ENCODE measurements at regions not wholly inside any gene's neighbourhood (a gene's known extent, or its start where the extent isn't known, plus 50 kb on each side); places are given as distances from the start of the nearest gene placed in this dataset.

DNA sequence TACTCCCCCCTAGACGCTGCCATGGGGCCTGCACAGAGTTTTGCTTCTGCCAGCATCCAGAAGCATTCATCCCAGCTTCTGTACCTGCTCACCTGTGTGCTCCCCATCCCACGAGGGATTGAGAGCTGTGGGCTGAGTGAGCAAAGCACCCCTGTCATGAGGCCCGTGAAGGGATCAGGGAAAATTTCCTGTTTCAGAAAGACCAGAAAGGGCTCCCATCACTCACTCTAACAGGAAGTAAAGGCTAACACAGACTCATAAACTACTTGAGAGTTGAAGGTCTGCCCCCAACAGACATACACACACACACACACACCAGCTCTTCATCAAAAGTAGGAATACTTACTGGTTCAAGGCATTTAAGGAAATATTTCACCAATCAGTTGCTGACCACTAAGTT lies 256.5 kb upstream of the NT5E start:
- DNase-seq (ENCODE audit: low read depth in 2 of 2), result no peak

DNA sequence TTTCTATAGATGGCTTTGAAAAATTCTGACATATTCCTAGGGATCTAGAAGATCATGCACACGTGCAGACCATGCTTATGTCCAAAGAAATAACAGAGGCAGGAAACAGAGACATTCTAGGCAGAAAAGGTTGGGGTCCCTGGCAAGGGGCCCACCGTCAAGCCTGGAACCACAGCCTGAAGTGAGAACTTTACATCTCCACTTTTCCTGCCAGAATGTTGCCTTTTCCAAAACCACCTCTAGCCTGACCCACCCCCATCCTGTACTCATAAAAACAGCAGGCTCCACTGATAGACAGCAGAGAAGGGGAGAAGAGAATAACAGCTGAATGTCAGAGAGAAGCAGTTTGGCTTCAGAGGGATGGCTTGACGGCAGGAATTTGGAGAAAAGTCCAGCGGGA lies 257.3 kb upstream of the NT5E start:
- DNase-seq (ENCODE audit: low read depth in 2 of 2), result no peak

DNA sequence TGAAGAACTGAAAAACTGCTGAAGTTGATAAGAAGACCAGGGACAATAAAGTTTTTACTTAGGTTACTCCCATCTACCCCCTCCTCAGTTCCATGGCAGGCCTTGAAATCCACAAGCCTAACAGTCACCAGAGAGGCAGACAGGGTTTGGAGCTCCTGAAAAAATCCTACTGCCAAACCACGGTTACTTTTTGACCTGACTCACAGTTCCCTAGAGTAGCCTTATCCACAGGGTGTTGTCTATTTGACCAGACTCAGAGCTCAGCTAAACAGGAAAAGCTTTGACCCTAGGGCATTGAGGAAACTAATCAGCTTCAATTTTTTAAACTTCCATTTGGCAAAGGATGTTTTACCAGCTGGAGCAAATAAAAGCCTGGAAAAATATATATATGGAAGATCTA lies 257.7 kb upstream of the NT5E start:
- DNase-seq (ENCODE audit: low read depth in 2 of 2), result no peak

DNA sequence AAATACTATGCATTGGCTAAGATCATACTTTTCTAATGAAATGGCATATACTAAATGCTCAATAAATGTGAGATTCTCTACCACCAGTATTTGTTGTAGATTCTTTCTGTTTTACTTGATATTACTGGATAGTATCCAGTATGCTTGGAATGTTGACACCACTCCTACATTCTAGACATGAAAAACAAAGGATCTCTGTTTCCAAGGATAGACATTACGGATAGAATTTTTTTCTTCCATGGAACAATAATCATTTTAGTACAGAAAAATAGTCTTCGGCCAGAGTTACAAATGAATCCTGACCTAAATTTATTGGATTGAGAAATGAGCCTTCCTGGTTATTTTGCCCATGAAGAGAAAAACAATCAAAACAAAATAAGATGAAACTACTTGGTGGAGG lies 258.2 kb upstream of the NT5E start:
- no peak for DNase-seq (ENCODE audit: low read depth in 2 of 2)

DNA sequence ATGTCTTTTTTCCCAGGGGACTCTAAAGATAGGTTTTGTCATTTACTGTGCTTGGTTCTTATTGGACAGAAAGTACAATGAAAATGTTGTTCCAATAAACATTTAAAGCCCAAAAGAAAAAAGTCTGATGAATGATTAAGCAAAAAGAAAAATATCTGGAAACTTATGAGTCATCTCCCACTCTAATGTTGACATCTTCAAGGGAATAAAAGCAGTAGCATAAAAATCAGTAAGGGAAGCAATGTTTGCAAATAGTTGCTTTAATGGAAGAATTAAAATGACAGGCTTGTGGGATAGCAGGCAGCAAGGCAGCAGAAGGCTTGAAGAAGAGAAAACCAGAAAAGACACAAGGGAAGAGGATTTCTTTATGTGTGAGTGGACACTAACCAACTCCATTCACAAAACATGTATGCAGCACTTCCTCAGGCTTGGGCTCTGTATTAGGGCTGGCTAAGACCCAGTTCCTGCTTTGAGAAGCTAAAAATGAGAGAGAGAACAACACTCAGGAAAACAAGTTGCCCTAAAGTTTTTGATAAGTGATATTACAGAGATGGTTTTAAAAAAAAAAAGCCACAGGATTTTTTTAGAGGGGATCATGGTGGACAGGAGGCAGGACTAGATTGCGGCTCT lies 263.2 kb upstream of the NT5E start:
- no peak for DNase-seq (ENCODE audit: low read depth in 2 of 2)

DNA sequence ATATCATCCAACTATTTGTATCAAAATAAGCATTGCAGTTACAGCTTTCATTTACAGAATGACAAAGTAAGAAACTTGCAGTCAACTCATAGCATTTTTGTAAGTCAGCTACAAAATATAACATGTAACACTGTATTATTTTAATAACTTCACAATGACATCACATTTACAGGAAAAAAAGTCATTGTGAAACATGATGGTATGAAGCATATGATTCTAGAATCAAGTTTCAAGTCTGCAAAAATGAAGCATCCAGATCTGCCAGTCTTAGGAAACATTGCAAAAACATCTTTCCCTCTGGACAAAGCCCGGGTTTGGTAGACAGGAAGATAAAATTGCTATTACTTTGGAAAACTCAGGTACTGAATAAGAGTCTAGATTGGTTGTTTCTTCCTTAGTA lies 263.9 kb upstream of the NT5E start:
- no peak for DNase-seq (ENCODE audit: low read depth in 2 of 2)

DNA sequence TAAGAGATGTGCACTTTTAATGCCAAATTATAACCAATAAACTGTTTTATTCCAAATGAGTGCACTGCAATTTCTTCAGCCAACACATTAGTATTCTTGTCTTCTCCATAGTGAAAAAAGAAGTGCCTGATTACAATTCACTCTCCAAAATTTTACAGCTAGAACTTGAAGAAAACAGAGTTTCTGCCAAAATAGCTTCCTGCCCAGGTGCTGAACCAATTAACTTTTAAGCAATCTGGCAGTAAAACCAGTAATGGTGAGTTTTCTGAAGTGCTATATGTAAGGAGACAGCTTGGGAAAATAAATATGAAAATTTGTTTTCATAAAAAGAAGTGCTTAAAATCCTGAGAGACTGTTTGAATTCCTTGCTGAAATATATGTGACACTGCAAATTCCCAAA lies 266.0 kb upstream of the NT5E start:
- DNase-seq (ENCODE audit: low read depth in 2 of 2), result no peak

DNA sequence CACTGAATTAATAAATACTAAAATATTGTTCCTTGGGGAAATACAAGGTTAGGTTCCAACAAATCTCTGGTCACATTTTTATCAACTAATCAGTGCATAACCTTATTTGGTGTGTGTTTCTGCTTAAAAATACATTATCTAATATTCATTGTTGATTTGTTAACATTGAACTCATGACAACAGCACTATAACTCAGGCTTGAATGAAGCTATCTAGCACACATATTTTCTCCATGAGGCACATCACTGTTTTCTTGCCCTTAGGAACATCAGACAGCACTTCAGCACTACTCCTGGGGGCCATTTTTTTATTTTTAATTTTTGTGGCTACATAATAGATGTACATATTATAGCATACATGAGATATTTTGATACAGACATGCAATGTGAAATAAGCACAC lies 277.2 kb upstream of the NT5E start:
- no peak for DNase-seq (ENCODE audit: low read depth in 2 of 2)

DNA sequence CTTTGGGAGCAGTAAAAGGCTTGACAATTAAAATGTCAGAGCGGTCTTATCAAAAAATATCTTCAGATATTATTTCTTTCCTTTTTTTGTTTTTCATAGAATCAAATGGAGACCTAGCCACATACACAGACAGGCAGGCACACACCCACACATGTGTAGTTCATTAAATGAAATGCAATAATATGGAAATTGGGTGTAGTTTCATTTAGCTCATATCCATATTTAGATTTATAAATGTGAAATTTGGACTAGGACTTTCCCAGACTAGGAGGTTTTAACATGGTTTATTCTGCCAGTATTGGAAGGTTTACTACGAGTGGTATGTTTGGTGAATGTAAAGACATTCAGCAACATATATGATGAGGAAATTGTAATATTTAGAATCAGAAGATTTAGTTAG lies 277.7 kb upstream of the NT5E start:
- no peak for DNase-seq (ENCODE audit: low read depth in 2 of 2)

DNA sequence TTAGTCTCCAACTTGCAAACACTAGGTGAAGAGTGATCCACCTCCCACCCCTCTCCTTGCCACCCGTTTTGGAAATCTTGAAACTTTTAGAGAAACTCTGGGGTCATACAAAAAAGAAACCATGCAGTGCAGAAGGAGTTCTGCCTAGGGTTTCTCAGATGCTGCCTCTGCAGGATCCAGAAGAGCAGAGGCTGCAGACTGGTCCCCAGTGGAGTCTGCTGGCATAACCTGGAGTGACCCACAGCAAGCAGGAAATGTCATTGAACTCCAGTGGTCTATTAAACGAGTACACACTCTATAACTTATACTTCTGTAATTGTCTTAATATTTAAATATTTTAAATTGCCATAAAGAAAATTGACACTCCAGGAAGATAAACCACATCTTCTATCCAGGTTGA lies 280.7 kb upstream of the NT5E start:
- no peak for DNase-seq (ENCODE audit: low read depth in 2 of 2)

DNA sequence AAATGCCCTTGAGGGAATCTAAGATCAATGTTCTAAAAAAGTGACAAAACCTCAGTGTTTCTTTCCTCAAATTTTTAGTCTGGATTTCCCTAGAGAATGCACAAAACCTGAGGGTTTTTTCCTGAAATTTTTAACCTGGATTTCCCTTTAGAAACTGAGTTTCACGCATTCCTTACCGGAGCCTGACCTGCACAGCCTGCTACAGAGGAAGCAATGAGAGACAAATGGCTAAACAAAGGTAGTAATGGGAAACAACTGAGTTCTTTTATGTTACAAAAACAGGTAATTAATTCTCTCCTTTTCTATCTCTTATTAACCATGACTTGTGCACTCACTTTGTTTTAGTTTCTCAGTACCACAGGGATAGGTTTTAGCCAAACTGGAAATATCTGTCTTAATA lies 281.7 kb upstream of the NT5E start:
- DNase-seq (ENCODE audit: low read depth in 2 of 2), result no peak

DNA sequence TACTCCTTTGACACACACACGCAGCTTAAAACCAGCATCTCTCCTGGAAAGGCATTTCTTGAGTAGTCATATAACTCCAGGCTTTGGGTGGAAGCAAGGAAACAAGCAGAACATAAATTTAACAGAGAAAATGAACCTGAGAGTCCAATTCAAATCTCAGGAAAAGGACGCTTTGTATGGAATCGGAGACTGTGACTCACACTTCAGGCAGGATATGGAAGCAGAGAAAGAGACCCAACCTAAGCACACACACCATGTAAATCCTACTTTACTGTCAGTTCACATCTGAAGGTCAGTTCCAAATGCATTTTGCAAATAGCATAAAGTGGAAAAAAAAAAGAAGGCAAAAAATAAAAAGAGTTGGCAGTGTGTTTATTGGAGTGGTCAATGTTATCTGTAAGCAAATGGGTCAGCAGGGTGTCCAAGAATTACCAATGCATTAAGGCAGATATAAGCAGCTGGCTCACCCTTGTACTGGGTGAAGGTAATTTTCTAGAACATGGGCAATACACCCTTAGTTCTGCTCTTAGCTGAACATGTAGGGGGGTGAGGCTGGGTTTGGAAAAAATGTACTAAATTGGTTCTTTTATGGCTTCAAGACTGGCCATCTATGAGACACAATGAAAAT lies 283.7 kb upstream of the NT5E start:
- no peak for DNase-seq (ENCODE audit: low read depth in 2 of 2)

DNA sequence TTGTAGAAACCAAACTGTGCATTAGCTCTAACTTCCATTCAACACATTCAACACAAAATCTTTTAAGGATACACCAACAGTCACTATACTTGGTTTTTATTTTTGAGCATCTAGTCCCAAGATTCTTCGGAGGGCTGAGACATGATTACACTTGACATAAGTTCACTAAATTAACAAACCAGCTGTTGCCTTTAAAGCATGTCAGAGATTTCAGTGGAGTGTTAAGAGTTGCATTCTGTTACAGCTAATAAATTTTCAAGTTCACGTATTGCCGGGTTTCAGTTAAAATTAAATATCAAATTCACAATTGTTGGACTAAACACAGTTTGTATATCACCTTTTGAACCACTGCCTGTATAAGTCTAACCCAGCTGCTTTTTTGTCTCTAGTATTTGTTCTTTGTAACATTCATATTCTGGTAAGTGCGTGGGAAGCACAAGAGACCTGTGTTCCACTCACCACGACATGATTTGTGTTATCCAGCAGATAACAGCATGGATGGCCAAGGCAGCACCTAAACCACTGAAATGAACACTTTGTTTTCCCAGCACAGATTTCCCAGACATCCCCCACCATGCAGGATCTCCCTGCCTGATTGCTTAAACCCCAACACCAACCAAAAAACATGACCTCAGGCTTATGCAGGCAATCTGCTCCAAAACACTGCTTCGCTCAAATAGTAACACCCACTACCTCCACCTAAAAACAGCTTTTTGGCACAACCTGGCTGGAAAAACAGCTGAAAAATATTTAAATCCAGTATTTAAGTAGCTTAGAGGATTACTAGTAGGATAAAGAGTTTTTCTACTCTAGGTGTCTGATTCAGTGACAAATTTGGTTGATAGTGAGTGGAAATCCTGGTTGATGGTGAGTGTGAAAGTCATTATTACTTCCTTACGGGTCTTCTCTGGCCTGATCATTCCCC lies 286.5 kb upstream of the NT5E start:
- no peak for DNase-seq (ENCODE audit: low read depth in 2 of 2)

DNA sequence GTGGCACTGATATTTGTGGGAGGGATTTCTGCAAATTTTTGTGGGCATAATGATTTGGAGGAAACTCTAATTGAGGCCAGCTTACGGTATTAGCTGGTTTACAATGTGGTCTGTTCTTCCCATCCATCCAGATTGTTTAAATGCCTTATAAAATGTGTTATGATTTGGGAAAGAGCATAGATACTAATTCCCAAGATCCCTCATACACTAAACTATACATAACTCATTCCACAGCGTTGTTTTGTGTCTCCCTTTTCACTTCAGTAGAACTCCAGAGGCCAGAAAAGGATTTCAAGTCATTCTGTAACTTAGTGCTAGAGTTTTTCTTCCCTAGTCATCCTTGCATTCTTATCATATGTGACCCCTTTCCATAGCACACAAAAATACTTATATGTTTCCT lies 292.6 kb upstream of the NT5E start:
- no peak for DNase-seq (ENCODE audit: low read depth in 2 of 2)

DNA sequence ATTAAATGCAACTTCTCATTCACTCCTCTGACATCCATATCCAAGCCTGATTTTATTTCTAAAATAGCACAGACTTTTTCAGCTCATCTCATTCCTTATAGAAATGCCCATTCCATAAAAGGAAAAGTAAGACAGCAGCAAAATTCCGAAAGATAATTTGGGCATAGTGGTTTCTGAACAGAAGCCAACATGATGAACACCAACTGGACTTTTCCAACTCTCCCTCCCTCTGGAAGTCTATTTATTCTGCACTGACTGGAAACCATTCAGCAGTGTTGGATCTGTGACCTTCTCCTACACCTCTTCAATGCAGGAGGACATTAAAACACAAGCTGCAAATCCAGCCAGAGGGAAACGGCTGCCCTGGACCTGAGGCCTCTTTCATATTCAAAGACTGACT lies 306.2 kb upstream of the NT5E start:
- DNase-seq (ENCODE audit: low read depth in 2 of 2), result no peak

DNA sequence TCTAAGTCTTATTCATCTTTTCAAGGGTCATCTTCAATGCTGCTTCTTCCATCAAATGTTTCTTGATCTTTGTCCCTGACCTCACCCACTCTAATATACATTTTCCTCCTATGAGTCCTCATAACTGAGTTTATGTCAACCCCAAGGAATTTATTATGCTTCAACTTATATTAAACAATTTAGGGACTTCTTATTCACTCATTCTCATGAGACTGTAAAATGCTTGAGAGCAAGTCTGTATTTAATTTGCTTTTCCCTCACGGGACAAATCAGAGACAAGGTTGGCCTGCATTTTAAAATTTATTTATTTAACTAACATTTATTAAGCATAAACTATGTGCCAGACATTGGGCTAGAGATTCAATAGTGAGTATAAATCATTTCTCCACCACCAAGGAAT lies 312.0 kb upstream of the NT5E start:
- no peak for DNase-seq (ENCODE audit: low read depth in 2 of 2)

DNA sequence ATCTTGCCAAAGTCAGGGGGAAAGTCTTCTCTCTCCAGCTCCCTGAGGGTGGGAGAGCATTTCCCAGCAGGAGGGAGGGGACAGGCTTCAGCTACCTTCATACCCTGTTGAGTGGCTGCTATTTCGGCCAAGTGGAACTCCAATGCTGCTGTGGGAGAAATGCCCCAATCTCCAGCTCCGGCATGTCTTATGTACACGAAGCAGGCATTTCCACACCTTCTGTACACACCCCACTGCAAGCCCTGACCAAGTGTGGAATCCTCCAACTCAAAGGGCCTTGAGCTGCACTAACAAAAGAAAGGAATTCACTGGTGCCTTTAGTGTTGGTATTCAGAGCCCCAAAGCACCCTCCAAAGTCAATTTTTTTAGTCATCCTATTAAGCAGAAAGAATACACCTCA lies 313.6 kb upstream of the NT5E start:
- DNase-seq (ENCODE audit: low read depth in 2 of 2), result no peak

DNA sequence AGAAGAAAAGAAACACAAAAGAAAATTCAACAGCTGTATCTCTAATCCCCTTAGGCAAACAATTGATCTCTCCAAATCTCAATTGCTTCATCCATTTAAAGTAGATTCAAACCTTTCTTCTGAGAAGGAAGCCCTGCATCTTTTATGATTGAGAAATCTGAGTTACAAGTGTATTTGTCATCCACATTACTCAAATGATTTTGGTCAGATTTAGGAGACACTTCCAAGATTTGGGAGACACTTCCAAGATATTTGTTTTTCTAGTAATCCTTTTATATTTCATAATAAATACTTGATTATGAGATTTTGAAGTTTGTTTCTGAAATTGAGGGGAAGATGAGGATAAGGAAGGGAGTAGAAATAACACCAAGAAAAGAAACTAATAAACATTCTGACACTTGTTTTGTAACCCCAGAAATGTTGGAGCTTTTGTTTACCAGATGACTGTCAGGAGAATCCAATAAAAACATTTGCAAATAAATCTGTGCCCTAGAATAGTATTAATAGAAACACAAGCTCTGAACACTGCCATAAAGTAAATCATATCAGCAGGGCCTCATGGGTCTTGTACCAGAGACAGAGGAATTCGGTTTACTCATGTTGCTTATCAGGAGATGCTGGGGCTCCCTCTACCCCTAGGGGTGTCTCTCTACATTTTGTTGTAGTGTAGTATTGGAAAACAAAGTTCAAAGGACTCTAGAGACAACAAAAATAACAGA lies 314.3 kb upstream of the NT5E start:
- DNase-seq (ENCODE audit: low read depth in 2 of 2), result no peak

DNA sequence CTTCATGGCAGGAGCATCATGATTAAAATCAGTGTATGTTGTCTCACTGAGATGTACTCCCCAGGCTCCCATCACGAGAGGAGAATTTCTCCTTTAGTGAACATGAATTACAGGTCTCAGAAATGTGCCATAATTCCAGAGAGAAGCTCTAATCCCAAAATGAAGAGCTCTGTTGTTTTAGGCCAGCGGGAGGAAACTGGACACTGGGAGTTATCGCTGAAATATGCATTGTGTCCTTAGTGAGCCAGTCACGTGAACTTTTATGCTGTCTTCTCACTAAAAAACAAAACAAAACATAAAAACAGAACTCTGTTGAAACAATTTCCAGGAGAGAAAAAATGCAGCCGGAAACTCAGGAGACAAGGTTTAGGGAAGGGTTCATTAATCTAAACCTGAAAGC lies 315.7 kb upstream of the NT5E start:
- DNase-seq (ENCODE audit: low read depth in 2 of 2), result no peak

DNA sequence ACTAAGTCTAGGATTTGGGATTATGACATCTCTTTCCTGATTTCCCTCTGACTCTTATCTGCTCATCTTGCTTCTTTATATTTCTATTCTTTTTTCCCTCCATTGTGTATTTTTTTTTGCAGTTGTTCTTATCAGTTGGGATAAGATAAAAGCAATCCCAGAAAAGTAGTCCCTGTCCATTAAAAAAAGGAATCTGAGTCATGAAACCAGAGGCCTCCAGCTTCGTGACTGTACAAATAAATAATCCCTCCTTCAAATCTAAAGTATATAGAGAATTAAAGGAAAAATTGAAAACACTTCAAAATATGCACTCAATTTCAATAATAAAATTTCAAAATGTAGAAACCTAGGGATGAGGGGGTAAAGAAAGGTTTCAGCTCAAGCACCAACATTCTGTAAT lies 317.8 kb upstream of the NT5E start:
- DNase-seq (ENCODE audit: low read depth in 2 of 2), result no peak

DNA sequence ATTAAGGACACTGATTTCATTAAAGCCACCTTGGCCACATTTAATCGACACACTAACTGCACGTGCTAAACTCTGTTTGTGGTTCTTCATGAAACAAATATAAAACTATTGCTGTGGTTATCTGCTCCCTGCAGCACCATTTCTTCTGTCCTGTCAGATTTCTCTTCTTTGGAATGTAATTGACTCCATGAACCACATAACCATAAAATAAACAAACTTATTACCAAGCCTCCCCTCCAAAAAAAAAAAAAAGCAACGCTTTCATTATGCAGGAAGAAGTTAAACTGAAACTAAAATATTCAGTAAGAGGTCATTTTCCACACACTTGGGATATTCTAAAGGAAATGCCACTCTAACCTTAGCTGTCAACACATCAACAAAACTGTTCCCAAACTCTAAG lies 319.1 kb upstream of the NT5E start:
- no peak for DNase-seq (ENCODE audit: low read depth in 2 of 2)

DNA sequence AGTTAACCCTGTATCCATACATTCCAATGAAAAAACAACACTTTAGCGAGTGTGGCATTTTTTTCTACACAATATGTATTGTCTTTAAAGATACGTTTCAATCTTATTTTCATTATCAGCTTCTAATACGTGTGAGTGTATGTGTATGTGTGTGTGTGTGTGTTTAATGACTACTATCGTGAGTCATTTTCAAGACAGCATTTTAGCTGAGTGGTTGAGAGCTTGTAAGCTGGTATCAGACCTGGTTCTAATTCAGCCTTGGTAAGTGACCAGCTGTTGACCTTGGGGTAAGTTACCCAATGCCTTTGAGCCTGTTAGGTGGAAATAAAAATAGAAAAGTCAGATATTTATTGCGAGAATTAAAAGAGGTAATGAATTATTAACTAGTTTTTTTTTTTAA lies 320.0 kb upstream of the NT5E start:
- DNase-seq (ENCODE audit: low read depth in 2 of 2), result no peak

DNA sequence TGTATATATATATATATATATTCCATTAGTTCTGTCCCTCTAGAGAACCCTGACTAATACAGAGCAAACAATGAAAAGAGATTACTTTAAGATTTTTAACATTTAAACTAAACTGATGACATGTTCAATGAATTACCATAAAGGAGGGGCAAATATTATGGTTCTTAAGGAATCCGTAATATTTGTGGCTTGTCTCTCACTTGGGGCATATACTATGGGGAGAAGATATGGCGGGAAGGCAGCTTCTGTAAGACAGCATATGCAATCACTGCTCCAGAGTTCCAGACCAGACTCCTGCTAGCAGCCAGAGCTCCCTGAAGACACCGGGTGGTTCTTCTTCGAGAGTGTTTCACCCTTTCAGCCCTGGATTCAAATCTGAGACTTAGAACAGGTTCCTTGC lies 321.1 kb upstream of the NT5E start:
- no peak for DNase-seq (ENCODE audit: low read depth in 2 of 2)

Measured in activated CD4-positive, alpha-beta T cell treated with anti-CD3 and anti-CD28 coated beads for 24 hours (primary cell).